ENCODE measurements at regions not wholly inside any gene's neighbourhood (a gene's known extent, or its start where the extent isn't known, plus 50 kb on each side); places are given as distances from the start of the nearest gene placed in this dataset.

DNA sequence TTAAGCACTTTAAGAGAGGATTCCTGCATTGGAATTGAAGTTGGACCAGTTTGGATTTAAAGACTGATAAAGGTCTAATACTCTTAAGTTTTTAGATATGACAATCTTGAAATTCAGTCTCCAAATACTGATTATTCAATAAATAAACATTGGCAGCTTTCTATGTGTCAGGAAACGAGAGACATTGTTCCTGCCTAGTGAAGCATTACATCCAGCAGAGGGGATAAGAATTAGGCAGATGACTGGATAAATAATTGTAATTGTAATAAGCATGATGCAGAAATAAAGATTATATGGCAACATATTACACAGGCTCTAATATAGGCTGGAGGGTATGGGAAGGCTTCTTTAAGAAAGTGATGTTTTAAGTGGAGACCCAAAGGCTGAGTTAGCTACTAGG, 226.5 kb upstream of the MMADHC start:
- no peak for DNase-seq (ENCODE audit: extremely low read depth in 1 of 4, low spot score in 3 of 4)
- no peak for FAIRE-seq
- H3K27ac ChIP-seq (ENCODE audit: extremely low read depth, low read depth, low read length) = no peak overlapping the region
- no peak overlapping the region for H3K4me2 ChIP-seq (ENCODE audit: insufficient read depth, low read length)
- H3K9me3 ChIP-seq (replicated peaks; ENCODE audit: control insufficient read depth, insufficient read depth, low read depth, low read length) = no peaks in the 10 kb centered on the region; the same call in 1 of the 2 replicates
- intact Hi-C loops (cut with micrococcal nuclease) (no loop called here), in situ Hi-C loops (cut with MboI) (no loop called here)
- no peak for ATAC-seq
- no peaks in the 10 kb centered on the region for H3K9me1 ChIP-seq (ENCODE audit: control insufficient read depth, insufficient read depth, low read length)
- no TSS peak for BruUV-seq (replicated peaks)
- H3K79me2 ChIP-seq (ENCODE audit: control insufficient read depth, insufficient read depth, low read length) = no peaks in the 10 kb centered on the region
- no peak overlapping the region for H3K9ac ChIP-seq (ENCODE audit: insufficient read depth in 1 of 2, low read depth in 2 of 2, low read length in 2 of 2)
- no peaks in the 10 kb centered on the region for H4K20me1 ChIP-seq (replicated peaks; ENCODE audit: control insufficient read depth, insufficient read depth, low read length)
- no peak overlapping the region for H3K4me3 ChIP-seq
- 0% methylated on average over 1 of the region's 1 CpG for WGBS (ENCODE audit: insufficient coverage, low coverage, missing lambda C conversion rate)
- no peaks in the 10 kb centered on the region for H3K4me1 ChIP-seq (replicated peaks in 1 of 2; ENCODE audit: control insufficient read depth in 2 of 2, insufficient read depth in 2 of 2, low read length in 2 of 2)
- no peak overlapping the region for H2AFZ ChIP-seq (ENCODE audit: low read depth, low read length)
- H3K27me3 ChIP-seq (ENCODE audit: control insufficient read depth in 2 of 2, insufficient read depth in 2 of 2, low read length in 2 of 2) = no peaks in the 10 kb centered on the region
- ChIA-PET POLR2A (no interaction called here), CTCF (ENCODE audit: low intra/inter-chr PET ratio) (no interaction called here)
- no peak for TF ChIP-seq EHMT2 (IDR thresholded peaks at IDR 0.05)
- TF ChIP-seq MEIS2 (IDR thresholded peaks at IDR 0.05; ENCODE audit: partially characterized antibody) = no peak
- no peak for TF ChIP-seq JUN (IDR thresholded peaks at IDR 0.05; ENCODE audit: borderline replicate concordance, low read depth, low read length)
- no peak for TF ChIP-seq JUN (CRISPR knock-in tag; IDR thresholded peaks at IDR 0.05; ENCODE audit: borderline replicate concordance)
- H3K36me3 ChIP-seq (ENCODE audit: control insufficient read depth, insufficient read depth, low read length) = no peaks in the 10 kb centered on the region

GRCh38 chr2:149808556-149808955, 221.0 kb upstream of the MMADHC start:
- in situ Hi-C loops (cut with MboI) = no loop called here
- CTCF ChIA-PET (ENCODE audit: low intra/inter-chr PET ratio) = no interaction called here
- POLR2A ChIA-PET = no interaction called here
- 0% methylated on average over 2 of the region's 2 CpGs for WGBS (ENCODE audit: insufficient coverage, low coverage, missing lambda C conversion rate)
- Histone ChIP-seq H2AFZ (ENCODE audit: low read depth, low read length) (no peak overlapping the region), H3K4me1 (replicated peaks in 1 of 2; ENCODE audit: control insufficient read depth in 2 of 2, insufficient read depth in 2 of 2, low read length in 2 of 2) (no peaks in the 10 kb centered on the region), H3K27ac (ENCODE audit: extremely low read depth, low read depth, low read length) (no peak overlapping the region), H3K9ac (ENCODE audit: insufficient read depth in 1 of 2, low read depth in 2 of 2, low read length in 2 of 2) (no peak overlapping the region), H3K9me3 (replicated peaks; ENCODE audit: control insufficient read depth, insufficient read depth, low read depth, low read length) (no peaks in the 10 kb centered on the region; the same call in 1 of the 2 replicates), H3K27me3 (ENCODE audit: control insufficient read depth in 2 of 2, insufficient read depth in 2 of 2, low read length in 2 of 2) (no peaks in the 10 kb centered on the region), H3K36me3 (ENCODE audit: control insufficient read depth, insufficient read depth, low read length) (no peaks in the 10 kb centered on the region), H3K9me1 (ENCODE audit: control insufficient read depth, insufficient read depth, low read length) (no peaks in the 10 kb centered on the region), H4K20me1 (replicated peaks; ENCODE audit: control insufficient read depth, insufficient read depth, low read length) (no peaks in the 10 kb centered on the region), H3K79me2 (ENCODE audit: control insufficient read depth, insufficient read depth, low read length) (no peaks in the 10 kb centered on the region), H3K4me3 (no peak overlapping the region), H3K4me2 (ENCODE audit: insufficient read depth, low read length) (no peak overlapping the region)
- DNase-seq (ENCODE audit: extremely low read depth in 1 of 4, low spot score in 3 of 4) (no peak), FAIRE-seq (no peak), ATAC-seq (no peak)
- BruUV-seq (replicated peaks) = no TSS peak
- intact Hi-C loops (cut with micrococcal nuclease) = no loop called here
- TF ChIP-seq, protein P1, sequence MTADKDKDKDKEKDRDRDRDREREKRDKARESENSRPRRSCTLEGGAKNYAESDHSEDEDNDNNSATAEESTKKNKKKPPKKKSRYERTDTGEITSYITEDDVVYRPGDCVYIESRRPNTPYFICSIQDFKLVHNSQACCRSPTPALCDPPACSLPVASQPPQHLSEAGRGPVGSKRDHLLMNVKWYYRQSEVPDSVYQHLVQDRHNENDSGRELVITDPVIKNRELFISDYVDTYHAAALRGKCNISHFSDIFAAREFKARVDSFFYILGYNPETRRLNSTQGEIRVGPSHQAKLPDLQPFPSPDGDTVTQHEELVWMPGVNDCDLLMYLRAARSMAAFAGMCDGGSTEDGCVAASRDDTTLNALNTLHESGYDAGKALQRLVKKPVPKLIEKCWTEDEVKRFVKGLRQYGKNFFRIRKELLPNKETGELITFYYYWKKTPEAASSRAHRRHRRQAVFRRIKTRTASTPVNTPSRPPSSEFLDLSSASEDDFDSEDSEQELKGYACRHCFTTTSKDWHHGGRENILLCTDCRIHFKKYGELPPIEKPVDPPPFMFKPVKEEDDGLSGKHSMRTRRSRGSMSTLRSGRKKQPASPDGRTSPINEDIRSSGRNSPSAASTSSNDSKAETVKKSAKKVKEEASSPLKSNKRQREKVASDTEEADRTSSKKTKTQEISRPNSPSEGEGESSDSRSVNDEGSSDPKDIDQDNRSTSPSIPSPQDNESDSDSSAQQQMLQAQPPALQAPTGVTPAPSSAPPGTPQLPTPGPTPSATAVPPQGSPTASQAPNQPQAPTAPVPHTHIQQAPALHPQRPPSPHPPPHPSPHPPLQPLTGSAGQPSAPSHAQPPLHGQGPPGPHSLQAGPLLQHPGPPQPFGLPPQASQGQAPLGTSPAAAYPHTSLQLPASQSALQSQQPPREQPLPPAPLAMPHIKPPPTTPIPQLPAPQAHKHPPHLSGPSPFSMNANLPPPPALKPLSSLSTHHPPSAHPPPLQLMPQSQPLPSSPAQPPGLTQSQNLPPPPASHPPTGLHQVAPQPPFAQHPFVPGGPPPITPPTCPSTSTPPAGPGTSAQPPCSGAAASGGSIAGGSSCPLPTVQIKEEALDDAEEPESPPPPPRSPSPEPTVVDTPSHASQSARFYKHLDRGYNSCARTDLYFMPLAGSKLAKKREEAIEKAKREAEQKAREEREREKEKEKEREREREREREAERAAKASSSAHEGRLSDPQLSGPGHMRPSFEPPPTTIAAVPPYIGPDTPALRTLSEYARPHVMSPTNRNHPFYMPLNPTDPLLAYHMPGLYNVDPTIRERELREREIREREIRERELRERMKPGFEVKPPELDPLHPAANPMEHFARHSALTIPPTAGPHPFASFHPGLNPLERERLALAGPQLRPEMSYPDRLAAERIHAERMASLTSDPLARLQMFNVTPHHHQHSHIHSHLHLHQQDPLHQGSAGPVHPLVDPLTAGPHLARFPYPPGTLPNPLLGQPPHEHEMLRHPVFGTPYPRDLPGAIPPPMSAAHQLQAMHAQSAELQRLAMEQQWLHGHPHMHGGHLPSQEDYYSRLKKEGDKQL (CRISPR knock-in tag; IDR thresholded peaks at IDR 0.05; ENCODE audit: borderline replicate concordance) = no peak
- TF ChIP-seq U2AF2 (optimal IDR thresholded peaks at IDR 0.05; ENCODE audit: low read depth, low read length) = no peak
- TF ChIP-seq RBM17 (IDR thresholded peaks at IDR 0.05; ENCODE audit: borderline replicate concordance, low read depth, low read length) = no peak
- TF ChIP-seq SIRT6 (IDR thresholded peaks at IDR 0.05; ENCODE audit: low read depth, low read length) = no peak
- TF ChIP-seq SMAD3 (CRISPR knock-in tag; conservative IDR thresholded peaks at IDR 0.05) = no peak
- TF ChIP-seq BCOR (IDR thresholded peaks at IDR 0.05) = no peak
- TF ChIP-seq ZNF212 (CRISPR knock-in tag; IDR thresholded peaks at IDR 0.05) = no peak
- TF ChIP-seq NFE2L1 (tag; IDR thresholded peaks at IDR 0.05; ENCODE audit: borderline replicate concordance, low read depth) = no peak
- TF ChIP-seq TFAM (CRISPR knock-in tag; conservative IDR thresholded peaks at IDR 0.05) = no peak
- no peak for TF ChIP-seq ZNF263 (CRISPR knock-in tag; IDR thresholded peaks at IDR 0.05; ENCODE audit: borderline replicate concordance)

All from K562 (cell line).